Pons (tissue), 1 donor: ENCODE measurements at regions not wholly inside any gene's neighbourhood (a gene's known extent, or its start where the extent isn't known, plus 50 kb on each side); places are given as distances from the start of the nearest gene placed in this dataset.
A peak's percentile ranks its signal among the peaks of the same experiment; 100 is the strongest.
"Not testable (repeated sequence)": the region's sequence is repeated elsewhere in the genome, so short reads cannot be mapped to it uniquely, and the experiment has no call there.

Experiments
- DNase-seq: peaks from one replicate; pipeline ENCODE4 v3.0.0-alpha.2; 2016; ENCODE audit warnings: low spot score

- DNase-seq, result not testable (repeated sequence)
These were observed 567.7 kb downstream of the MATN1 start for GRCh38 chr1:30155698-30156097.

GRCh38 chr1:30155253-30155652 lies 568.1 kb downstream of the MATN1 start:
- DNase-seq, result not testable (repeated sequence)

- DNase-seq, result no peak
These were observed 569.5 kb downstream of the MATN1 start for GRCh38 chr1:30153743-30154449.

GRCh38 chr1:30151826-30152225 lies 571.6 kb downstream of the MATN1 start:
- DNase-seq, result no peak

- DNase-seq, result no peak
These were observed 572.3 kb downstream of the MATN1 start for GRCh38 chr1:30151119-30151518.

GRCh38 chr1:30149226-30149625 lies 574.2 kb downstream of the MATN1 start:
- DNase-seq, result no peak

GRCh38 chr1:30148676-30149075 lies 574.7 kb downstream of the MATN1 start:
- no peak for DNase-seq

- no peak for DNase-seq
These were observed 576.2 kb downstream of the MATN1 start for GRCh38 chr1:30147188-30147587.

GRCh38 chr1:30146448-30146847 lies 576.9 kb downstream of the MATN1 start:
- no peak for DNase-seq

- no peak for DNase-seq
These were observed 577.6 kb downstream of the MATN1 start for GRCh38 chr1:30145723-30146303.

GRCh38 chr1:30144831-30145230 lies 578.6 kb downstream of the MATN1 start:
- no peak for DNase-seq

- no peak for DNase-seq
These were observed 579.9 kb downstream of the MATN1 start for GRCh38 chr1:30143517-30143916.

- no peak for DNase-seq
These were observed 582.8 kb downstream of the MATN1 start for GRCh38 chr1:30140566-30140965.

GRCh38 chr1:30138891-30139290 lies 584.5 kb downstream of the MATN1 start:
- no peak for DNase-seq

- DNase-seq, result no peak
These were observed 586.4 kb downstream of the MATN1 start for GRCh38 chr1:30137001-30137400.

GRCh38 chr1:30135698-30136097 lies 587.7 kb downstream of the MATN1 start:
- no peak for DNase-seq

- DNase-seq, result no peak
These were observed 588.7 kb downstream of the MATN1 start for GRCh38 chr1:30134466-30135217.

- no peak for DNase-seq
These were observed 589.9 kb downstream of the MATN1 start for GRCh38 chr1:30133414-30134055.

- no peak for DNase-seq
These were observed 590.6 kb downstream of the MATN1 start for GRCh38 chr1:30132602-30133286.

GRCh38 chr1:30130566-30130965 lies 592.8 kb downstream of the MATN1 start:
- DNase-seq, result peak; percentile 8

- DNase-seq, result no peak
These were observed 593.3 kb downstream of the MATN1 start for GRCh38 chr1:30130099-30130498.

- DNase-seq, result no peak
These were observed 593.8 kb downstream of the MATN1 start for GRCh38 chr1:30129421-30130055.
